ENCODE measurements at regions not wholly inside any gene's neighbourhood (a gene's known extent, or its start where the extent isn't known, plus 50 kb on each side); places are given as distances from the start of the nearest gene placed in this dataset.

- POLR2A ChIA-PET, result no interaction called here
- TF ChIP-seq CTCF (IDR thresholded peaks at IDR 0.05; ENCODE audit: control extremely low read depth, extremely low read depth, low read depth, missing control alignments), result no peak
- CTCF ChIA-PET, result interaction anchor here (2.4 to 3.0 kb wide), 3 partner anchors 9 to 308 kb away, joined by 6 to 14 read pairs (median 7); no protein-coding TSS in a partner anchor
- no peak for DNase-seq (ENCODE audit: extremely low spot score)
Observed at GRCh38 chr11:119800171-119800570, 71.2 kb upstream of the NECTIN1 start.

- ChIA-PET POLR2A (no interaction called here), CTCF (no interaction called here)
- no peak for DNase-seq (ENCODE audit: extremely low spot score)
- no peak for TF ChIP-seq CTCF (IDR thresholded peaks at IDR 0.05; ENCODE audit: control extremely low read depth, extremely low read depth, low read depth, missing control alignments)
Observed at GRCh38 chr11:119798656-119799055, 69.7 kb upstream of the NECTIN1 start.

- no peak for TF ChIP-seq CTCF (IDR thresholded peaks at IDR 0.05; ENCODE audit: control extremely low read depth, extremely low read depth, low read depth, missing control alignments)
- POLR2A ChIA-PET, result no interaction called here
- CTCF ChIA-PET, result no interaction called here
- no peak for DNase-seq (ENCODE audit: extremely low spot score)
Observed at GRCh38 chr11:119797736-119798135, 68.7 kb upstream of the NECTIN1 start.

GRCh38 chr11:119797123-119797611, 68.2 kb upstream of the NECTIN1 start:
- ChIA-PET CTCF (no interaction called here), POLR2A (no interaction called here)
- DNase-seq (ENCODE audit: extremely low spot score), result no peak
- no peak for TF ChIP-seq CTCF (IDR thresholded peaks at IDR 0.05; ENCODE audit: control extremely low read depth, extremely low read depth, low read depth, missing control alignments)

- no peak for DNase-seq (ENCODE audit: extremely low spot score)
- no peak for TF ChIP-seq CTCF (IDR thresholded peaks at IDR 0.05; ENCODE audit: control extremely low read depth, extremely low read depth, low read depth, missing control alignments)
- ChIA-PET CTCF (no interaction called here), POLR2A (no interaction called here)
Observed at GRCh38 chr11:119796363-119797060, 67.5 kb upstream of the NECTIN1 start.

- TF ChIP-seq CTCF (IDR thresholded peaks at IDR 0.05; ENCODE audit: control extremely low read depth, extremely low read depth, low read depth, missing control alignments), result no peak
- no peak for DNase-seq (ENCODE audit: extremely low spot score)
Observed at GRCh38 chr11:119795690-119796089, 66.7 kb upstream of the NECTIN1 start.

More at GRCh38 chr11:119795690-119796089, 66.7 kb upstream of the NECTIN1 start:
- ChIA-PET CTCF (no interaction called here), POLR2A (no interaction called here)
